H9 (cell line): ENCODE measurements at regions not wholly inside any gene's neighbourhood (a gene's known extent, or its start where the extent isn't known, plus 50 kb on each side); places are given as distances from the start of the nearest gene placed in this dataset.

ENCODE experiments used
- DNase-seq: peaks from one replicate; pipeline ENCODE4 v3.0.0-alpha.2; 2017
- H2AFZ ChIP-seq: one replicate; pipeline ENCODE4 v1.6.1; 2013; ENCODE audit warnings: mild to moderate bottlenecking, low read length, control low read depth, moderate library complexity
- H2AK5ac ChIP-seq: 2 replicates; pipeline ENCODE4 v1.6.1; 2013; ENCODE audit warnings: low read length, control low read depth, mixed read lengths; ENCODE audit not compliant: insufficient read length
- H2BK120ac ChIP-seq: one replicate; pipeline ENCODE4 v1.6.1; 2013; ENCODE audit warnings: low read depth, mild to moderate bottlenecking, low read length, control low read depth, inconsistent platforms; ENCODE audit not compliant: poor library complexity, severe bottlenecking
- H2BK12ac ChIP-seq: 2 replicates; pipeline ENCODE4 v1.6.1; 2013; ENCODE audit warnings: low read length, control low read depth, mixed read lengths, low read depth; ENCODE audit not compliant: insufficient read length
- H2BK15ac ChIP-seq: 2 replicates; pipeline ENCODE4 v1.6.1; 2013; ENCODE audit warnings: low read depth, low read length, control low read depth
- H2BK20ac ChIP-seq: one replicate; pipeline ENCODE4 v1.6.1; 2013; ENCODE audit warnings: low read depth, mild to moderate bottlenecking, low read length, control low read depth, inconsistent platforms; ENCODE audit not compliant: poor library complexity, severe bottlenecking
- H2BK5ac ChIP-seq: 2 replicates; pipeline ENCODE4 v1.6.1; 2013; ENCODE audit warnings: low read length, control low read depth, mixed read lengths; ENCODE audit not compliant: insufficient read length
- H3K14ac ChIP-seq: 2 replicates; pipeline ENCODE4 v1.6.1; 2013; ENCODE audit warnings: low read length, control low read depth; ENCODE audit not compliant: insufficient read depth
- H3K18ac ChIP-seq: 2 replicates; pipeline ENCODE4 v1.6.1; 2013; ENCODE audit warnings: low read depth, mild to moderate bottlenecking, mixed read lengths, low read length, control low read depth; ENCODE audit not compliant: insufficient read length
- H3K23ac ChIP-seq: 2 replicates; pipeline ENCODE4 v1.6.1; 2013; ENCODE audit warnings: low read length, control low read depth, mixed read lengths, low read depth; ENCODE audit not compliant: insufficient read length
- H3K23me2 ChIP-seq: 2 replicates; pipeline ENCODE4 v1.6.1; 2013; ENCODE audit warnings: low read depth, mild to moderate bottlenecking, mixed read lengths, low read length, control low read depth; ENCODE audit not compliant: insufficient read length, poor library complexity, severe bottlenecking
- H3K27ac ChIP-seq: 2 replicates; pipeline ENCODE4 v1.5.1; 2013; ENCODE audit warnings: low read length, control low read depth, mixed read lengths, low read depth; ENCODE audit not compliant: insufficient read length
- H3K27me3 ChIP-seq: 2 replicates; pipeline ENCODE4 v1.6.1; 2013; ENCODE audit warnings: low read length, control low read depth, inconsistent platforms; ENCODE audit not compliant: insufficient read depth
- H3K4ac ChIP-seq: 2 replicates; pipeline ENCODE4 v1.6.1; 2013; ENCODE audit warnings: low read depth, mild to moderate bottlenecking, control low read depth, inconsistent platforms, low read length, moderate library complexity
- H3K4me1 ChIP-seq: 2 replicates; pipeline ENCODE4 v1.6.1; 2013; ENCODE audit warnings: low read length, control low read depth, inconsistent platforms; ENCODE audit not compliant: insufficient read depth
- H3K4me2 ChIP-seq: 2 replicates; pipeline ENCODE4 v1.6.1; 2013; ENCODE audit warnings: low read length, control low read depth, mixed read lengths; ENCODE audit not compliant: insufficient read length, insufficient read depth
- H3K56ac ChIP-seq: 2 replicates; pipeline ENCODE4 v1.6.1; 2013; ENCODE audit warnings: low read depth, mild to moderate bottlenecking, mixed read lengths, low read length, control low read depth; ENCODE audit not compliant: insufficient read length
- H3K79me1 ChIP-seq: 2 replicates; pipeline ENCODE4 v1.6.1; 2013; ENCODE audit warnings: low read depth, mild to moderate bottlenecking, moderate library complexity, low read length, control low read depth, inconsistent platforms; ENCODE audit not compliant: insufficient read depth, poor library complexity, severe bottlenecking
- H3K79me2 ChIP-seq: 2 replicates; pipeline ENCODE4 v1.6.1; 2013; ENCODE audit warnings: low read length, control low read depth, inconsistent platforms; ENCODE audit not compliant: insufficient read depth
- H3K9ac ChIP-seq: 2 replicates; pipeline ENCODE4 v1.6.1; 2013; ENCODE audit warnings: low read length, control low read depth, mixed read lengths; ENCODE audit not compliant: insufficient read length; ENCODE audit errors: extremely low read depth
- H3K9me3 ChIP-seq: one replicate; pipeline ENCODE4 v1.6.1; 2013; ENCODE audit warnings: low read depth, low read length, inconsistent platforms; ENCODE audit not compliant: control insufficient read depth
- H3T11ph ChIP-seq: one replicate; pipeline ENCODE4 v1.6.1; 2013; ENCODE audit warnings: mild to moderate bottlenecking, low read length, control low read depth, inconsistent platforms
- H4K20me1 ChIP-seq: one replicate; pipeline ENCODE4 v1.6.1; 2013; ENCODE audit not compliant: control insufficient read depth, insufficient read length, insufficient read depth
- H4K5ac ChIP-seq: 2 replicates; pipeline ENCODE4 v1.6.1; 2013; ENCODE audit warnings: low read depth, mild to moderate bottlenecking, mixed read lengths, low read length, control low read depth; ENCODE audit not compliant: insufficient read length
- H4K8ac ChIP-seq: replicated peaks from 2 replicates; pipeline ENCODE4 v1.6.1; 2013; ENCODE audit warnings: low read length, control low read depth, mixed read lengths, low read depth; ENCODE audit not compliant: insufficient read length
- H4K91ac ChIP-seq: 2 replicates; pipeline ENCODE4 v1.6.1; 2013; ENCODE audit warnings: low read depth, mild to moderate bottlenecking, moderate library complexity, mixed read lengths, low read length, control low read depth; ENCODE audit not compliant: insufficient read length
- H3K27ac Mint-ChIP-seq, 3 experiments: 2 replicates in 2 of 3; 3 replicates in 1 of 3; pipeline ENCODE4 v1.8.0; 2020 to 2021; ENCODE audit warnings: mixed read lengths in 3 of 3, mild to moderate bottlenecking in 1 of 3, moderate library complexity in 1 of 3
- H3K27me3 Mint-ChIP-seq: 2 replicates; pipeline ENCODE4 v1.8.0; 2021; ENCODE audit warnings: low read depth, mild to moderate bottlenecking, moderate library complexity, mixed read lengths
- H3K36me3 Mint-ChIP-seq, 3 experiments: 2 replicates in 2 of 3; 3 replicates in 1 of 3; pipeline ENCODE4 v1.8.0; 2020 to 2021; ENCODE audit warnings: low read depth in 3 of 3, mixed read lengths in 3 of 3; ENCODE audit not compliant: insufficient read depth in 1 of 3
- H3K4me1 Mint-ChIP-seq, 2 experiments: 2 replicates each; pipeline ENCODE4 v1.8.0; 2020; ENCODE audit warnings: mixed read lengths in 2 of 2
- H3K4me3 Mint-ChIP-seq, 2 experiments: 2 replicates in 1 of 2; 3 replicates in 1 of 2; pipeline ENCODE4 v1.8.0; 2020 to 2021; ENCODE audit warnings: mild to moderate bottlenecking in 2 of 2, mixed read lengths in 2 of 2, moderate library complexity in 1 of 2
- H3K9me3 Mint-ChIP-seq, 2 experiments: 2 replicates in 1 of 2; 3 replicates in 1 of 2; pipeline ENCODE4 v1.8.0; 2020; ENCODE audit warnings: mild to moderate bottlenecking in 2 of 2, mixed read lengths in 2 of 2, moderate library complexity in 1 of 2
- TF ChIP-seq, protein P1 (sequence below): fragments of 200-600 bp; sonication (generic); conservative IDR thresholded peaks from 3 replicates; pipeline ENCODE4 v1.8.0; 2021; ENCODE audit warnings: antibody characterized with exemption, mild to moderate bottlenecking

- no peaks in the 10 kb centered on the region for H3K27me3 Mint-ChIP-seq
- H4K91ac ChIP-seq, result no peak overlapping the region
Observed at GRCh38 chr12:13509740-13510139, 313.2 kb downstream of the EMP1 start.

More at GRCh38 chr12:13509740-13510139, 313.2 kb downstream of the EMP1 start:
- no peaks in the 10 kb centered on the region for H3K23me2 ChIP-seq
- no peak overlapping the region for H3K9ac ChIP-seq
- no peaks in the 10 kb centered on the region for H3K79me2 ChIP-seq
- H3K27ac ChIP-seq, result no peak overlapping the region
- H2BK20ac ChIP-seq, result no peak overlapping the region
- H2BK5ac ChIP-seq, result no peak overlapping the region
- H3K4me2 ChIP-seq, result no peak overlapping the region
- no peak overlapping the region for H3K14ac ChIP-seq
- H2BK120ac ChIP-seq, result no peak overlapping the region
- H2BK12ac ChIP-seq, result no peak overlapping the region
- no peak overlapping the region for H3K18ac ChIP-seq
- no peaks in the 10 kb centered on the region for H3K79me1 ChIP-seq
- H4K20me1 ChIP-seq, result no peaks in the 10 kb centered on the region
- H3T11ph ChIP-seq, result no peak overlapping the region
- TF ChIP-seq, protein P1, sequence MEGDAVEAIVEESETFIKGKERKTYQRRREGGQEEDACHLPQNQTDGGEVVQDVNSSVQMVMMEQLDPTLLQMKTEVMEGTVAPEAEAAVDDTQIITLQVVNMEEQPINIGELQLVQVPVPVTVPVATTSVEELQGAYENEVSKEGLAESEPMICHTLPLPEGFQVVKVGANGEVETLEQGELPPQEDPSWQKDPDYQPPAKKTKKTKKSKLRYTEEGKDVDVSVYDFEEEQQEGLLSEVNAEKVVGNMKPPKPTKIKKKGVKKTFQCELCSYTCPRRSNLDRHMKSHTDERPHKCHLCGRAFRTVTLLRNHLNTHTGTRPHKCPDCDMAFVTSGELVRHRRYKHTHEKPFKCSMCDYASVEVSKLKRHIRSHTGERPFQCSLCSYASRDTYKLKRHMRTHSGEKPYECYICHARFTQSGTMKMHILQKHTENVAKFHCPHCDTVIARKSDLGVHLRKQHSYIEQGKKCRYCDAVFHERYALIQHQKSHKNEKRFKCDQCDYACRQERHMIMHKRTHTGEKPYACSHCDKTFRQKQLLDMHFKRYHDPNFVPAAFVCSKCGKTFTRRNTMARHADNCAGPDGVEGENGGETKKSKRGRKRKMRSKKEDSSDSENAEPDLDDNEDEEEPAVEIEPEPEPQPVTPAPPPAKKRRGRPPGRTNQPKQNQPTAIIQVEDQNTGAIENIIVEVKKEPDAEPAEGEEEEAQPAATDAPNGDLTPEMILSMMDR, result no peak
- H2AFZ ChIP-seq, result no peak overlapping the region
- 0 out of 2 replicates have a peak, but pooled peaks cover 3% of the 10 kb centered on the region for H3K4me1 ChIP-seq
- H2AK5ac ChIP-seq, result no peak overlapping the region
- no peak overlapping the region for H2BK15ac ChIP-seq
- H3K36me3 Mint-ChIP-seq, result no peaks in the 10 kb centered on the region; a peak in 1 of 7 replicates
- no peaks in the 10 kb centered on the region for H3K9me3 ChIP-seq
- no peaks in the 10 kb centered on the region for H3K27me3 ChIP-seq
- H3K23ac ChIP-seq, result no peak overlapping the region
- H3K9me3 Mint-ChIP-seq, result peaks cover 0 to 5% of the 10 kb centered on the region in 2 experiments; a peak in 2 of 5 replicates
- H3K4me1 Mint-ChIP-seq, result no peaks in the 10 kb centered on the region
- H3K4ac ChIP-seq, result no peak overlapping the region
- H3K56ac ChIP-seq, result no peak overlapping the region
- no peak overlapping the region for H3K4me3 Mint-ChIP-seq
- no peak for DNase-seq
- H3K27ac Mint-ChIP-seq, result no peak overlapping the region
- no peak overlapping the region for H4K8ac ChIP-seq
- no peak overlapping the region for H4K5ac ChIP-seq
